Prostate gland (tissue), 2 donors: ENCODE measurements at regions not wholly inside any gene's neighbourhood (a gene's known extent, or its start where the extent isn't known, plus 50 kb on each side); places are given as distances from the start of the nearest gene placed in this dataset.
A peak's percentile ranks its signal among the peaks of the same experiment; 100 is the strongest.

ENCODE experiments used
- DNase-seq: peaks from one replicate; pipeline ENCODE4 v3.0.0-alpha.2; 2019; ENCODE audit warnings: low spot score
- H3K27ac ChIP-seq, 2 donors: fragments of 200-600 bp; sonication (generic); 2 replicates each; pipeline ENCODE4 v1.5.1; 2017 to 2019
- H3K27me3 ChIP-seq: fragments of 200-600 bp; sonication (generic); replicated peaks from 2 replicates; pipeline ENCODE4 v1.5.1; 2019; ENCODE audit not compliant: insufficient read depth
- H3K36me3 ChIP-seq, 2 donors: fragments of 200-600 bp; sonication (generic); 1 replicate in 1 of 2; 2 replicates in 1 of 2; pipeline versions ENCODE4 v1.5.1 to v1.8.1; 2017 to 2019
- H3K4me1 ChIP-seq: fragments of 200-600 bp; sonication (generic); replicated peaks from 2 replicates; pipeline ENCODE4 v1.5.1; 2019
- H3K4me3 ChIP-seq, 2 donors: fragments of 200-600 bp; sonication (generic); 2 replicates each; pipeline ENCODE4 v1.5.1; 2017 to 2019
- H3K9me3 ChIP-seq: fragments of 200-600 bp; sonication (generic); 2 replicates; pipeline ENCODE4 v1.5.1; 2017
- POLR2A ChIP-seq: fragments of 450-650 bp; IDR thresholded peaks from one replicate; pipeline ENCODE4 v1.6.1; 2016; ENCODE audit warnings: antibody characterized with exemption, mild to moderate bottlenecking
- POLR2AphosphoS5 ChIP-seq: sonication (generic); formaldehyde crosslinking; IDR thresholded peaks from one replicate; pipeline ENCODE4 v1.6.1; 2017; ENCODE audit warnings: antibody characterized with exemption
- WGBS: methylation state at CpG from one replicate; pipeline ENCODE4 v1.1.5; 2018; 5-methylcytosine and 5-hydroxymethylcytosine counted together
- intact Hi-C: fragments of 100-400 bp; cut with DNase I; formaldehyde crosslinking; loops from one replicate; pipeline ENCODE4 v1.14.2; 2022
- TF ChIP-seq, protein P1 (sequence below), 4 experiments: fragments of 200-600 bp in 2 of 4; fragments of 450-650 bp in 2 of 4; sonication (generic) in 2 of 4; IDR thresholded peaks; 1 replicate in 3 of 4; 2 replicates in 1 of 4; pipeline ENCODE4 v1.5.1; 2016 to 2019; ENCODE audit warnings: antibody characterized with exemption in 4 of 4, mild to moderate bottlenecking in 2 of 4, moderate library complexity in 2 of 4

DNA sequence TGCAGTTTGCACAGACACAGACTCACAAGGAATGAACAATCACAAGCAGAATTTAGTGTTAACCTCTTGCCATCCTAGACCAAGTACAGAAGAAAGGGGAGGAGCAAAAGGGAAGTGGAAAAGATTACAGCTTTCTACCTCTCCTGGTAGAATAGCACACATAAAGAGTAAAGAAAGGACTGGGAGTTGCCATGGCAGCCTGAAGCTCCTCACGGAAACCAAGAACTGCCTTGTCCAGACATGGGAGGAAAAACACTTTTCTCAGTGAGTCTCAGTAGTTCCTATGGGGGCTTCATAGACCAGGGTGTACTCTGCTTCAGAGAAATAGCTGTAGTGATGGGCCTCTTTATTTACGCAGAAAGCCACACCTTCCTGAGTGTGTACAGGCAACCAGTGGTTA lies 114.7 kb upstream of the GAP43 start:
- TF ChIP-seq POLR2A (no peak), POLR2AphosphoS5 (no peak)
- TF ChIP-seq, protein P1, sequence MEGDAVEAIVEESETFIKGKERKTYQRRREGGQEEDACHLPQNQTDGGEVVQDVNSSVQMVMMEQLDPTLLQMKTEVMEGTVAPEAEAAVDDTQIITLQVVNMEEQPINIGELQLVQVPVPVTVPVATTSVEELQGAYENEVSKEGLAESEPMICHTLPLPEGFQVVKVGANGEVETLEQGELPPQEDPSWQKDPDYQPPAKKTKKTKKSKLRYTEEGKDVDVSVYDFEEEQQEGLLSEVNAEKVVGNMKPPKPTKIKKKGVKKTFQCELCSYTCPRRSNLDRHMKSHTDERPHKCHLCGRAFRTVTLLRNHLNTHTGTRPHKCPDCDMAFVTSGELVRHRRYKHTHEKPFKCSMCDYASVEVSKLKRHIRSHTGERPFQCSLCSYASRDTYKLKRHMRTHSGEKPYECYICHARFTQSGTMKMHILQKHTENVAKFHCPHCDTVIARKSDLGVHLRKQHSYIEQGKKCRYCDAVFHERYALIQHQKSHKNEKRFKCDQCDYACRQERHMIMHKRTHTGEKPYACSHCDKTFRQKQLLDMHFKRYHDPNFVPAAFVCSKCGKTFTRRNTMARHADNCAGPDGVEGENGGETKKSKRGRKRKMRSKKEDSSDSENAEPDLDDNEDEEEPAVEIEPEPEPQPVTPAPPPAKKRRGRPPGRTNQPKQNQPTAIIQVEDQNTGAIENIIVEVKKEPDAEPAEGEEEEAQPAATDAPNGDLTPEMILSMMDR (IDR thresholded peaks at IDR 0.05): no peak
- H3K36me3 ChIP-seq: no peaks in the 10 kb centered on the region
- no peak overlapping the region for H3K27ac ChIP-seq
- no peaks in the 10 kb centered on the region for H3K9me3 ChIP-seq
- H3K4me3 ChIP-seq: no peak overlapping the region
- no peaks in the 10 kb centered on the region for H3K4me1 ChIP-seq
- 69% methylated on average over 2 of the region's 2 CpGs for WGBS
- no peaks in the 10 kb centered on the region for H3K27me3 ChIP-seq
- intact Hi-C loops: no loop called here
- DNase-seq: no peak

DNA sequence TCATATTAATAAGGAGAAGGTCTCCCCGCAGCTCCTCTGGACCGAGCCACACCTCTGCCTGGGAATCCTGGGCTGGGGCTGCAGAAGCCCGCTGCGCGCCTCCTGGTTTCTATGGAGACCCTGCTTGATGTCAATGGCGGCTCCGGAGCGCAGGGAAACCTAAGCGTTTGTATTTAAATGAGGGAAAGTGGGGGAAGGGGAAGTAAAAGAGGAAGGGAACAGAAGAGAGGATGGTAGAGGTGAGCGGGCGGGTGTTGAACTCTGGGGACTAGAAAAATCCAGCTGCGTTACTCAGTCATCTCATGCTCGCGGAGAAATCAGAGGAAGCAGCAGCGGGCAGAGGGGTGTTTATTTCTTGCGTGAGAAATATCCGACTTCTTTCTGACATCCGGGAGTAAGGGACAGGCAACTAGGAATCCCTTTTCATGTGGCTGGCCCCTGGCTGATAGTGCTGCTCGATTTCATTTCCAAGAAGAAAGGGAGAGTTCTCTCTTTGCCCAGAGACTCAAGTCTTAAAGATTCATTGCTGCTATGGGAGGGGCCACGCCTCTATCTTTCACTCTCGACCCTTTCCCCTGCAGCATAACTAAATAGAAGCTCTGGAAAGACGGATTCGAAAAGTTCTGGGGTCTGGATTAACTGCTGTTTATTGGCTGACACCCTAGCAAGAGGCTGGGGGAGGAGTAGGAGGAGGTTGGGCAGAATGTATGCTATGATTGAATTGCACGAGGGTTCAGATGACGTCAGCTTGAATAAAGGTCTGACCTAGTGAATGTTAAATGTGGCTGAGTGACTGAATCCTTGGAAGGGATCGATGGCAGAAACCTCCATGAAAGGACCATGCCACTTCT lies 110.5 kb upstream of the GAP43 start:
- H3K27ac ChIP-seq: no peak overlapping the region
- no peak for TF ChIP-seq POLR2A
- TF ChIP-seq, protein P1 (IDR thresholded peaks at IDR 0.05): no peak
- TF ChIP-seq POLR2AphosphoS5: no peak
- no peak for DNase-seq
- 1% methylated on average over 26 of the region's 26 CpGs for WGBS
- no peaks in the 10 kb centered on the region for H3K36me3 ChIP-seq
- intact Hi-C loops: loop anchor here (10.0 kb wide), 1 partner anchor 298 kb away; no protein-coding TSS in a partner anchor
- H3K9me3 ChIP-seq: no peaks in the 10 kb centered on the region
- no peaks in the 10 kb centered on the region for H3K27me3 ChIP-seq
- H3K4me3 ChIP-seq: peak overlapping the region; percentile 24 to 25
- no peaks in the 10 kb centered on the region for H3K4me1 ChIP-seq

DNA sequence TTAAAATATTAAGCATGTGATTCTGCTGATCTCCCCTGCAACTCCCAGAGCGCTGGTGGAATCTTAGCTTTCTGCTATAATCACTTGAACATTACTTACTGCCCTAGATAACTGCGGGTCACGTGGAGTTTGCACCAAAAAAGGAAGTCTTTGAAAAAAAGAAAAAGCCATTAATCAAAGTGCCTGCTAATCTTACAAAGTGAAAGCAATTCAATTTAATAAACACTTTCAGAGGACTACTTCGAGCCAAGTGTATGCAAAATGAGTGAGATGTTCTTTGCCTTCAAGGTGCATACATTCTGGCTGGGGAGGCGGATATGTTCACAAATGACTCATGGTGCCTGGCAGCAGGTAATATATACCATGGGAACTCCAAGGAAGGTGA lies 109.9 kb upstream of the GAP43 start:
- H3K9me3 ChIP-seq: no peaks in the 10 kb centered on the region
- WGBS: 42% methylated on average over 5 of the region's 5 CpGs
- DNase-seq: no peak
- no peaks in the 10 kb centered on the region for H3K27me3 ChIP-seq
- no peak overlapping the region for H3K4me3 ChIP-seq
- no peak overlapping the region for H3K27ac ChIP-seq
- intact Hi-C loops: loop anchor here (10.0 kb wide), 1 partner anchor 299 kb away; no protein-coding TSS in a partner anchor
- H3K4me1 ChIP-seq: no peaks in the 10 kb centered on the region
- TF ChIP-seq POLR2AphosphoS5 (no peak), POLR2A (no peak)
- TF ChIP-seq, protein P1 (IDR thresholded peaks at IDR 0.05): no peak
- H3K36me3 ChIP-seq: no peaks in the 10 kb centered on the region

DNA sequence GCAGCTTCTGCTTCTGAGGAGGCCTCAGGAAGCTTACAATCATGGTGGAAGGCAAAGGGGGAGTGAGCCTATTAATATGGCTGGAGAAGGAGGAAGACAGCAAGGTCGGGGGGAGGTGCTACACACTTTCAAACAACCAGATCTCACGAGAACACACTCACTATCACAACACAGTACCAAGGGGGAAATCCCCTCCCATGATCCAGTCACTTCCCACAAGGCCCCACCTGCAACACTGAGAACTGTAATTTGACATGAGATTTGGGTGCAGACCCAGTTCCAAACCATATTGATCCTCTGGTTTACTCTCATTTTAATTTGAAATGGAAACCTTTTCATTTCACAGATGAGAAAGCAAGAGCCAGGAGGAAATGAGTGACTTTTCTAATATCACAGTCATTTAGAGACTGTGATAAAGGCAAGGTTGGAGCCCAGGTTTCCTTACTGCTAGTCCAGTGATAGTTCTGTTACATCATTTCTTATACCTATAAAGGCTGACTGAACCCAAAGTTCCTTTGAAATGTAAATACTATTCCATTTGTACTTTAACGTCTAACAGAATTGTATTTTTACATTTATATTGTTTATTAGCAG lies 105.8 kb upstream of the GAP43 start:
- H3K4me1 ChIP-seq: no peaks in the 10 kb centered on the region
- no peak overlapping the region for H3K4me3 ChIP-seq
- H3K27me3 ChIP-seq: no peaks in the 10 kb centered on the region
- H3K36me3 ChIP-seq: no peaks in the 10 kb centered on the region
- 62% methylated on average over 3 of the region's 3 CpGs for WGBS
- no peak overlapping the region for H3K27ac ChIP-seq
- no peak for DNase-seq
- TF ChIP-seq POLR2A (no peak), POLR2AphosphoS5 (no peak)
- TF ChIP-seq, protein P1 (IDR thresholded peaks at IDR 0.05): no peak
- intact Hi-C loops: loop anchor here (10.0 kb wide), 1 partner anchor 303 kb away; no protein-coding TSS in a partner anchor
- H3K9me3 ChIP-seq: no peaks in the 10 kb centered on the region
